SU-DHL-6 (cell line): ENCODE measurements at regions not wholly inside any gene's neighbourhood (a gene's known extent, or its start where the extent isn't known, plus 50 kb on each side); places are given as distances from the start of the nearest gene placed in this dataset.
"Not testable (repeated sequence)": the region's sequence is repeated elsewhere in the genome, so short reads cannot be mapped to it uniquely, and the experiment has no call there.

Source experiments
- H2AFZ ChIP-seq: fragments of 200-600 bp; sonication (generic); 2 replicates; pipeline ENCODE4 v1.6.1; 2014; ENCODE audit warnings: low read depth, mild to moderate bottlenecking, moderate library complexity, mixed read lengths, antibody characterized with exemption, low read length; ENCODE audit not compliant: severe bottlenecking
- H3F3A ChIP-seq: fragments of 200-600 bp; shearing (Covaris generic); 2 replicates; pipeline ENCODE4 v1.6.0; 2016; ENCODE audit warnings: antibody characterized with exemption, mild to moderate bottlenecking; ENCODE audit not compliant: insufficient read depth
- H3K27ac ChIP-seq: fragments of 200-600 bp; sonication (generic); 2 replicates; pipeline ENCODE4 v1.5.1; 2016; ENCODE audit warnings: low read depth, mild to moderate bottlenecking, low read length, moderate library complexity, mixed read lengths
- H3K27me3 ChIP-seq: fragments of 200-600 bp; sonication (generic), shearing (Covaris generic); 2 replicates; pipeline ENCODE4 v1.6.0; 2014; ENCODE audit warnings: mild to moderate bottlenecking, low read length
- H3K36me3 ChIP-seq: fragments of 200-600 bp; sonication (generic); 2 replicates; pipeline ENCODE4 v1.6.1; 2014; ENCODE audit warnings: mild to moderate bottlenecking, low read length, mixed read lengths
- H3K4me2 ChIP-seq: fragments of 300-600, 200-600 bp; shearing (Covaris generic), sonication (generic); 2 replicates; pipeline ENCODE4 v1.6.0; 2014; ENCODE audit warnings: low read length, low read depth, mild to moderate bottlenecking; ENCODE audit not compliant: poor library complexity, severe bottlenecking
- H3K4me3 ChIP-seq: fragments of 200-600 bp; sonication (generic); 2 replicates; pipeline ENCODE4 v1.5.1; 2014; ENCODE audit warnings: antibody characterized with exemption, low read length, mild to moderate bottlenecking, mixed read lengths; ENCODE audit not compliant: insufficient read depth, poor library complexity, severe bottlenecking
- H3K79me2 ChIP-seq: fragments of 200-600 bp; sonication (generic); 2 replicates; pipeline ENCODE4 v1.6.1; 2014; ENCODE audit warnings: mild to moderate bottlenecking, low read length, moderate library complexity; ENCODE audit not compliant: insufficient read depth
- H3K9ac ChIP-seq: fragments of 200-600 bp; sonication (generic); 2 replicates; pipeline ENCODE4 v1.7.0; 2014; ENCODE audit warnings: mild to moderate bottlenecking, low read length
- H3K9me2 ChIP-seq: fragments of 200-600 bp; sonication (generic); replicated peaks from 2 replicates; pipeline ENCODE4 v1.6.1; 2014; ENCODE audit warnings: low read length; ENCODE audit not compliant: insufficient read depth
- H3K9me3 ChIP-seq: fragments of 200-600 bp; sonication (generic); 2 replicates; pipeline ENCODE4 v1.6.1; 2014; ENCODE audit warnings: low read length, mixed read lengths; ENCODE audit not compliant: insufficient read depth
- H4K20me1 ChIP-seq: fragments of 200-600 bp; sonication (generic); 2 replicates; pipeline ENCODE4 v1.6.1; 2014; ENCODE audit warnings: low read depth, mild to moderate bottlenecking, antibody characterized with exemption, low read length, moderate library complexity, mixed read lengths
- CTCF ChIP-seq: fragments of 200-600 bp; sonication (generic); IDR thresholded peaks from one replicate; pipeline ENCODE4 v1.5.1; 2017; ENCODE audit warnings: antibody characterized with exemption, mild to moderate bottlenecking, low read length, moderate library complexity; ENCODE audit not compliant: insufficient read depth, poor library complexity, severe bottlenecking
- EZH2phosphoT487 ChIP-seq: fragments of 200-600 bp; sonication (generic), shearing (Covaris generic); conservative IDR thresholded peaks from 2 replicates; pipeline ENCODE4 v1.6.1; 2018; ENCODE audit warnings: mild to moderate bottlenecking, antibody characterized with exemption, low read length, moderate library complexity, mixed read lengths

GRCh38 chr2:47288864-47289263 lies 80.2 kb upstream of the EPCAM start:
- Histone ChIP-seq H3K27ac (no peak overlapping the region), H3K27me3 (no peaks in the 10 kb centered on the region), H3K4me3 (no peak overlapping the region), H3K79me2 (no peaks in the 10 kb centered on the region), H3K9me3 (no peaks in the 10 kb centered on the region), H3K9me2 (no peaks in the 10 kb centered on the region), H2AFZ (no peak overlapping the region), H3K9ac (no peak overlapping the region), H3F3A (no peaks in the 10 kb centered on the region), H4K20me1 (no peaks in the 10 kb centered on the region), H3K4me2 (no peak overlapping the region), H3K36me3 (no peaks in the 10 kb centered on the region)
- no peak for TF ChIP-seq EZH2phosphoT487
- no peak for TF ChIP-seq CTCF

GRCh38 chr2:47283659-47284058 lies 85.5 kb upstream of the EPCAM start:
- no peaks in the 10 kb centered on the region for H3K27me3 ChIP-seq
- no peaks in the 10 kb centered on the region for H3K9me3 ChIP-seq
- no peaks in the 10 kb centered on the region for H4K20me1 ChIP-seq

GRCh38 chr2:47282621-47283272 lies 86.4 kb upstream of the EPCAM start:
- H3K9me2 ChIP-seq, result no peaks in the 10 kb centered on the region
- H3K27me3 ChIP-seq, result no peaks in the 10 kb centered on the region
- H3K9ac ChIP-seq, result no peak overlapping the region
- TF ChIP-seq CTCF (no peak), EZH2phosphoT487 (no peak)
- H3K36me3 ChIP-seq, result no peaks in the 10 kb centered on the region
- H2AFZ ChIP-seq, result no peak overlapping the region
- H3K79me2 ChIP-seq, result no peaks in the 10 kb centered on the region
- no peaks in the 10 kb centered on the region for H3F3A ChIP-seq
- H3K27ac ChIP-seq, result no peak overlapping the region
- no peaks in the 10 kb centered on the region for H4K20me1 ChIP-seq
- no peak overlapping the region for H3K4me2 ChIP-seq
- H3K9me3 ChIP-seq, result no peaks in the 10 kb centered on the region
- H3K4me3 ChIP-seq, result no peak overlapping the region

More at GRCh38 chr2:47283659-47284058, 85.5 kb upstream of the EPCAM start:
- Histone ChIP-seq H3K79me2 (no peaks in the 10 kb centered on the region), H3K4me2 (no peak overlapping the region), H3K27ac (no peak overlapping the region), H2AFZ (no peak overlapping the region), H3K9me2 (no peaks in the 10 kb centered on the region), H3K4me3 (no peak overlapping the region), H3F3A (no peaks in the 10 kb centered on the region), H3K9ac (no peak overlapping the region), H3K36me3 (no peaks in the 10 kb centered on the region)
- TF ChIP-seq CTCF (no peak), EZH2phosphoT487 (no peak)

- not testable (repeated sequence) for H3K4me2 ChIP-seq, H3K9ac ChIP-seq, H3K9me3 ChIP-seq, H3K9me2 ChIP-seq, H4K20me1 ChIP-seq, H2AFZ ChIP-seq, H3F3A ChIP-seq, H3K36me3 ChIP-seq, H3K27me3 ChIP-seq, H3K27ac ChIP-seq, H3K4me3 ChIP-seq, H3K79me2 ChIP-seq
Measured at GRCh38 chr2:47279525-47279924, 89.6 kb upstream of the EPCAM start.
